ENCODE measurements at regions not wholly inside any gene's neighbourhood (a gene's known extent, or its start where the extent isn't known, plus 50 kb on each side); places are given as distances from the start of the nearest gene placed in this dataset.
A peak's percentile ranks its signal among the peaks of the same experiment; 100 is the strongest.

- no peak for ATAC-seq
- DNase-seq (ENCODE audit: low read depth, low spot score): no peak
- Histone ChIP-seq H3K4me2 (ENCODE audit: control insufficient read depth, insufficient read depth) (no peak overlapping the region), H3K4me3 (no peak overlapping the region), H4K20me1 (ENCODE audit: control insufficient read depth, insufficient read depth) (no peaks in the 10 kb centered on the region), H3K36me3 (ENCODE audit: control insufficient read depth in 2 of 2, insufficient read depth in 2 of 2, low read length in 1 of 2) (no peaks in the 10 kb centered on the region), H3K9ac (ENCODE audit: control insufficient read depth, insufficient read depth, low read length) (no peak overlapping the region), H3K79me2 (ENCODE audit: control insufficient read depth, insufficient read depth, low read length) (no peaks in the 10 kb centered on the region), H3K4me1 (ENCODE audit: control insufficient read depth, insufficient read depth, low read length) (no peaks in the 10 kb centered on the region), H3K9me3 (replicated peaks; ENCODE audit: control insufficient read depth, insufficient read depth, low read length) (no peaks in the 10 kb centered on the region), H2AFZ (ENCODE audit: control insufficient read depth, low read depth, low read length) (no peak overlapping the region), H3K27me3 (replicated peaks in 1 of 2; ENCODE audit: control insufficient read depth in 2 of 2, insufficient read depth in 2 of 2, low read length in 1 of 2) (no peaks in the 10 kb centered on the region; a peak in 1 of 4 replicates), H3K27ac (ENCODE audit: control insufficient read depth, insufficient read depth) (no peak overlapping the region)
- ChIA-PET CTCF (no interaction called here), SMC1A (ENCODE audit: uncharacterized antibody, unreplicated experiment) (interaction anchor here (0.7 kb wide), 1 partner anchor 1338 kb away, joined by 3 read pairs; no protein-coding TSS in a partner anchor), POLR2A (no interaction called here), RAD21 (ENCODE audit: unreplicated experiment) (no interaction called here)
- WGBS (ENCODE audit: insufficient coverage, insufficient replicate concordance, low lambda C conversion rate, missing lambda C conversion rate): 46% methylated on average over 7 of the region's 7 CpGs
- no peak for FAIRE-seq
- in situ Hi-C loops (cut with MboI) (no loop called here), intact Hi-C loops (cut with micrococcal nuclease; ENCODE audit: unreplicated experiment) (no loop called here)
- 0 out of 2 replicates have a peak, but pooled peaks have one; percentile 9 for TF ChIP-seq NFXL1 (IDR thresholded peaks at IDR 0.05; ENCODE audit: borderline replicate concordance)
- no peak for TF ChIP-seq GABPA (IDR thresholded peaks at IDR 0.05; ENCODE audit: low read depth)
- BruUV-seq (replicated peaks): no TSS peak
These were observed 435.9 kb upstream of the PRMT6 start for GRCh38 chr1:106620521-106620954.

- no peaks in the 10 kb centered on the region for H3K36me3 ChIP-seq (ENCODE audit: control insufficient read depth in 2 of 2, insufficient read depth in 2 of 2, low read length in 1 of 2)
- ATAC-seq: no peak
- no peaks in the 10 kb centered on the region for H3K79me2 ChIP-seq (ENCODE audit: control insufficient read depth, insufficient read depth, low read length)
- no peaks in the 10 kb centered on the region for H3K9me3 ChIP-seq (replicated peaks; ENCODE audit: control insufficient read depth, insufficient read depth, low read length)
- POLR2A ChIA-PET: no interaction called here
- H3K4me2 ChIP-seq (ENCODE audit: control insufficient read depth, insufficient read depth): no peak overlapping the region
- CTCF ChIA-PET: interaction anchor here (0.6 kb wide), 1 partner anchor 16 kb away, joined by 3 read pairs; no protein-coding TSS in a partner anchor
- FAIRE-seq: no peak
- SMC1A ChIA-PET (ENCODE audit: uncharacterized antibody, unreplicated experiment): no interaction called here
- WGBS (ENCODE audit: insufficient coverage, insufficient replicate concordance, low lambda C conversion rate, missing lambda C conversion rate): 18% methylated on average over 2 of the region's 2 CpGs
- TF ChIP-seq CREM (IDR thresholded peaks at IDR 0.05; ENCODE audit: low read depth) (no peak), EZH2 (IDR thresholded peaks at IDR 0.05; ENCODE audit: borderline replicate concordance, control insufficient read depth, low read depth, low read length) (no peak)
- TF ChIP-seq, protein P1, sequence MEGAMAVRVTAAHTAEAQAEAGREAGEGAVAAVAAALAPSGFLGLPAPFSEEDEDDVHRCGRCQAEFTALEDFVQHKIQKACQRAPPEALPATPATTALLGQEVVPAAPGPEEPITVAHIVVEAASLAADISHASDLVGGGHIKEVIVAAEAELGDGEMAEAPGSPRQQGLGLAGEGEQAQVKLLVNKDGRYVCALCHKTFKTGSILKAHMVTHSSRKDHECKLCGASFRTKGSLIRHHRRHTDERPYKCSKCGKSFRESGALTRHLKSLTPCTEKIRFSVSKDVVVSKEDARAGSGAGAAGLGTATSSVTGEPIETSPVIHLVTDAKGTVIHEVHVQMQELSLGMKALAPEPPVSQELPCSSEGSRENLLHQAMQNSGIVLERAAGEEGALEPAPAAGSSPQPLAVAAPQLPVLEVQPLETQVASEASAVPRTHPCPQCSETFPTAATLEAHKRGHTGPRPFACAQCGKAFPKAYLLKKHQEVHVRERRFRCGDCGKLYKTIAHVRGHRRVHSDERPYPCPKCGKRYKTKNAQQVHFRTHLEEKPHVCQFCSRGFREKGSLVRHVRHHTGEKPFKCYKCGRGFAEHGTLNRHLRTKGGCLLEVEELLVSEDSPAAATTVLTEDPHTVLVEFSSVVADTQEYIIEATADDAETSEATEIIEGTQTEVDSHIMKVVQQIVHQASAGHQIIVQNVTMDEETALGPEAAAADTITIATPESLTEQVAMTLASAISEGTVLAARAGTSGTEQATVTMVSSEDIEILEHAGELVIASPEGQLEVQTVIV (IDR thresholded peaks at IDR 0.05; ENCODE audit: borderline replicate concordance, partially characterized antibody): no peak
- no peak overlapping the region for H3K27ac ChIP-seq (ENCODE audit: control insufficient read depth, insufficient read depth)
- no peak overlapping the region for H3K9ac ChIP-seq (ENCODE audit: control insufficient read depth, insufficient read depth, low read length)
- RAD21 ChIA-PET (ENCODE audit: unreplicated experiment): no interaction called here
- H3K4me1 ChIP-seq (ENCODE audit: control insufficient read depth, insufficient read depth, low read length): no peaks in the 10 kb centered on the region
- H3K4me3 ChIP-seq: no peak overlapping the region
- no peak for DNase-seq (ENCODE audit: low read depth, low spot score)
- in situ Hi-C loops (cut with MboI): no loop called here
- no TSS peak for BruUV-seq (replicated peaks)
- H2AFZ ChIP-seq (ENCODE audit: control insufficient read depth, low read depth, low read length): no peak overlapping the region
- intact Hi-C loops (cut with micrococcal nuclease; ENCODE audit: unreplicated experiment): no loop called here
- no peaks in the 10 kb centered on the region for H4K20me1 ChIP-seq (ENCODE audit: control insufficient read depth, insufficient read depth)
- no peaks in the 10 kb centered on the region; a peak in 1 of 4 replicates for H3K27me3 ChIP-seq (replicated peaks in 1 of 2; ENCODE audit: control insufficient read depth in 2 of 2, insufficient read depth in 2 of 2, low read length in 1 of 2)
These were observed 434.6 kb upstream of the PRMT6 start for GRCh38 chr1:106621853-106622252.

Data from GM12878 (cell line).